ENCODE measurements at regions not wholly inside any gene's neighbourhood (a gene's known extent, or its start where the extent isn't known, plus 50 kb on each side); places are given as distances from the start of the nearest gene placed in this dataset.

DNA sequence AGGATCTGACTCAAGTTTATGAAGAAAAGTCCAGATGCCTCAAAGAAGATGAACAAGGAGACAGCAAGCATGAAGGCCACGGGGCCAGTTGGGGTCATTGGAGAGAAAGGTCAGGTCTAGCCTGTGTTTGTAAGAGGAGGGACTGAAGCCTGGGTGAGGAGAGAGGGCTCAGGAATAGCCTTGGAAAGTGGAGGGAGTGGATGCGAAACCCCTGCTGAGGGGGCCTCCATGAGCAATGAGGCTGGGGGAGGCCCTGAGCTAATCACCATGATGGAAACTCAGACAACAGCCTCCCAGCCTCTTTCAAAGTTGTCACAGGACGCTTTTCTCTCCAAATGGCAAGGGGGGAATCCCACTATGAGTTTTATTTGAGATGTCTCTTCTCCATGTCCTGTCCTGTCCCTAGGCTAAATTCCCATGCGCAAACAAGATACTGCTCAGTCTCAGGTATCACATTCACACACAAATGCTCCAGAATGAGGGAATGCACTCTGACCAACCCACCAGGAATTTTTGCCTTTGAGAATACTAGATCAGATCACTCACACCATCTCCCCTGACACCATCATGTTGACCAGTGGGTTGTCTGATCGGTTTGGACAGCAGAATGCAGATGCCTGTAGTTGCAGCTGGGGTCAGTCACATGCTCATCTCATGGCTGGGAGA is 51.3 kb upstream of the TOP3B start:
- H3K4me1 ChIP-seq, result peaks cover 0 to 10% of the 10 kb centered on the region in 2 donors
- H3K36me3 ChIP-seq, result no peaks in the 10 kb centered on the region
- DNase-seq (ENCODE audit: low spot score in 2 of 2), result no peak
- intact Hi-C loops (cut with DNase I), result no loop called here
- no peaks in the 10 kb centered on the region for H3K9me3 ChIP-seq
- H3K27ac ChIP-seq, result no peak overlapping the region
- H3K4me3 ChIP-seq, result no peak overlapping the region
- TF ChIP-seq, protein P1, sequence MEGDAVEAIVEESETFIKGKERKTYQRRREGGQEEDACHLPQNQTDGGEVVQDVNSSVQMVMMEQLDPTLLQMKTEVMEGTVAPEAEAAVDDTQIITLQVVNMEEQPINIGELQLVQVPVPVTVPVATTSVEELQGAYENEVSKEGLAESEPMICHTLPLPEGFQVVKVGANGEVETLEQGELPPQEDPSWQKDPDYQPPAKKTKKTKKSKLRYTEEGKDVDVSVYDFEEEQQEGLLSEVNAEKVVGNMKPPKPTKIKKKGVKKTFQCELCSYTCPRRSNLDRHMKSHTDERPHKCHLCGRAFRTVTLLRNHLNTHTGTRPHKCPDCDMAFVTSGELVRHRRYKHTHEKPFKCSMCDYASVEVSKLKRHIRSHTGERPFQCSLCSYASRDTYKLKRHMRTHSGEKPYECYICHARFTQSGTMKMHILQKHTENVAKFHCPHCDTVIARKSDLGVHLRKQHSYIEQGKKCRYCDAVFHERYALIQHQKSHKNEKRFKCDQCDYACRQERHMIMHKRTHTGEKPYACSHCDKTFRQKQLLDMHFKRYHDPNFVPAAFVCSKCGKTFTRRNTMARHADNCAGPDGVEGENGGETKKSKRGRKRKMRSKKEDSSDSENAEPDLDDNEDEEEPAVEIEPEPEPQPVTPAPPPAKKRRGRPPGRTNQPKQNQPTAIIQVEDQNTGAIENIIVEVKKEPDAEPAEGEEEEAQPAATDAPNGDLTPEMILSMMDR (IDR thresholded peaks at IDR 0.05), result no peak
- no peaks in the 10 kb centered on the region for H3K27me3 ChIP-seq

DNA sequence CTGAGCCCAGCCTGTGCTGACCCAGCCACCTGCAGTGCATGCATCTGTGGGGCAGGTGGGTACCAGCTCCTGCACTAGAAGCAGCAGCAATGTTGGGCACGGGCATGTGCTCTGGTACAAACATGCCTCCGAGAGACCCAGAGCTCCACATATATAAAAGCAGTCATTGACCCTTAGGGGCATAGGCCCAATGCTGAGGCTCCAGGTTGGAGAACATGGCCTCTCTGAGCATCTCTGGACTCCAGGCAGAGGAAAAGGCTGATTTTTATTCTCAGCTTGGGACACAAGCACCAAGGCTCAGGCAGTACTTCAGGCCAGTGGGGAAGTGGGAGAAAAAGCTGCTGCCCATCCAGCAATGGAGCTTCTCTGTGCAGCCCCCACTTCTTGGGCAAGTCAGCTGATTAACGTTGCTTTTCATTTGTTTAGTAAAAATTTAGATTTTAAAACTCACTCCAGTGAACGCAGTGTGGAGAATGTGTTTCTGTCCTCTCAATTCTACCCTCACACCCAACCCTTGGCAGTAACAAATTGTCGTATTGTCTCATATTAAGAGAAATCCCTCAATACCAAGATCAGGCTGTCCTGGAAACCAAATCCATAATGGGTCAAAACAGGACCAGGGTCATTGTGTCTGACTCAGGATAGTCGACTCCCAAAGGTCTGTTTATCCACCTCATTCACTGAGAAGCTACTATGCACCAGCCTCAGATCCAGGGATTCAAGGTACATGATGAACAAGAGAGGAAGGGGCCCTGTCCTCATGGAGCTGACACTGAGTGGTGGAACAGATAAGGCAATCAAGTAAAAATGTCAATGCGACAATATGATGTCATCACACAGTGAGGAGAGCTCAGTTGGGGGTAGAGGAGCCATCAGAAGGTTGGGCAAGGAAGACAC is 50.6 kb upstream of the TOP3B start:
- no peak for DNase-seq (ENCODE audit: low spot score in 2 of 2)
- intact Hi-C loops (cut with DNase I), result no loop called here
- TF ChIP-seq, protein P1 (IDR thresholded peaks at IDR 0.05), result no peak
- peaks cover 0 to 10% of the 10 kb centered on the region in 2 donors for H3K4me1 ChIP-seq
- no peaks in the 10 kb centered on the region for H3K9me3 ChIP-seq
- H3K36me3 ChIP-seq, result no peaks in the 10 kb centered on the region
- no peaks in the 10 kb centered on the region for H3K27me3 ChIP-seq
- H3K4me3 ChIP-seq, result no peak overlapping the region
- H3K27ac ChIP-seq, result no peak overlapping the region

DNA sequence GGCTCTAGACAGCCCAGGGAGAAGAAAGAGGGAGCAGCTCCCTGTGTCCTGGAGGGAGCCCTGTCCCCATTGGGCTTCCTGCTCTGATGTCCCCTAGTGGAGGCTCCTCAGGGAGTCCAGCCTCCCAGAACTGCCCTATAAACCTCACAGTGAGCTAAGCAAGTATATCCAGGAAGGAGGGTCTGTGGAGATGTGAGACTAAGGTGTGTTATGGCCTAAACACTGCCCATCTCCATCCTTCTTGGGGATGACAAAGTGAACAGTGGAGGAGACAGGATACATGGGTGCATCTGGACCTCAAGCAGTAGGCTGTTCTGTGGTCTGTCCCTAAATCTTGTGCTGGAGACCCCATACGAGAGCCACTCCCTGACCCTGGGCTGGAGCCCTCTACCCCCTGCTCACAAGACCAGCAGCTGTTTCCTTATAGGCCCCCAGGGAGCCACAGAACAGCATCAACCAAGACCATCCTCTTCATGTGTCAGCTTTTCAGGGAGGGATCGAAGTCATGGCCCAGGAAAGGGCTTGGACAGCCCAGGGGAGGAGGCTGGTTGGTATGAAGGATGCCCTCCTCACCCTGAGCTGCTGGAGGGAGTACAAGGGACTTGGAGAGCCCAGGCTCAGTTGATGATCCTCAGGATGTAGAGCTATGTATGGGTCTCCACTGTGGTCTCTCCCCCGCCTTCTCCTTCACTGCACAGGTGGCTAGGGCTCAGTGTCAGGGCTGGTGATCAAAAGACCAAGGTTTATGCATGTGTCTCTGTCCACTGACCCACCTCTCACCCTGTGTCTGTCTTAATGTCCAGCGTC is 49.7 kb upstream of the TOP3B start:
- intact Hi-C loops (cut with DNase I), result no loop called here
- H3K4me1 ChIP-seq, result peaks cover 0 to 10% of the 10 kb centered on the region in 2 donors
- TF ChIP-seq, protein P1 (IDR thresholded peaks at IDR 0.05), result no peak
- H3K36me3 ChIP-seq, result no peaks in the 10 kb centered on the region
- no peaks in the 10 kb centered on the region for H3K9me3 ChIP-seq
- H3K4me3 ChIP-seq, result no peak overlapping the region
- no peak for DNase-seq (ENCODE audit: low spot score in 2 of 2)
- no peaks in the 10 kb centered on the region for H3K27me3 ChIP-seq
- H3K27ac ChIP-seq, result peak overlapping the region; percentile 16 to 56
